Esophagus muscularis mucosa (tissue), 4 donors: ENCODE measurements at regions not wholly inside any gene's neighbourhood (a gene's known extent, or its start where the extent isn't known, plus 50 kb on each side); places are given as distances from the start of the nearest gene placed in this dataset.
A peak's percentile ranks its signal among the peaks of the same experiment; 100 is the strongest.

Experiments
- DNase-seq: peaks from one replicate; pipeline ENCODE4 v3.0.0-alpha.2; 2017; ENCODE audit errors: extremely low spot score
- H3K27ac ChIP-seq, 4 donors: fragments of 200-600 bp; sonication (generic); replicated peaks in 1 of 4; 1 replicate in 3 of 4; 2 replicates in 1 of 4; pipeline ENCODE4 v1.5.1; 2016 to 2019; ENCODE audit warnings: mild to moderate bottlenecking in 1 of 4
- H3K27me3 ChIP-seq, 4 donors: fragments of 200-600 bp; sonication (generic); one replicate each; pipeline versions ENCODE4 v1.5.1 to v1.6.0; 2016 to 2019
- H3K36me3 ChIP-seq, 4 donors: fragments of 200-600 bp; sonication (generic); one replicate each; pipeline ENCODE4 v1.5.1; 2016 to 2019
- H3K4me1 ChIP-seq, 4 donors: fragments of 200-600 bp; sonication (generic); one replicate each; pipeline ENCODE4 v1.5.1; 2016 to 2019
- H3K4me3 ChIP-seq, 4 donors: fragments of 200-600 bp; sonication (generic); 1 replicate in 2 of 4; 2 replicates in 2 of 4; pipeline ENCODE4 v1.5.1; 2016 to 2019; ENCODE audit warnings: mild to moderate bottlenecking in 4 of 4, moderate library complexity in 1 of 4
- H3K9me3 ChIP-seq, 4 donors: fragments of 200-600 bp; sonication (generic); 1 replicate in 3 of 4; 2 replicates in 1 of 4; pipeline ENCODE4 v1.5.1; 2016 to 2019
- CTCF ChIP-seq, 3 experiments: fragments of 200-600 bp in 2 of 3; fragments of 450-650 bp in 1 of 3; sonication (generic) in 2 of 3; IDR thresholded peaks; one replicate each; pipeline ENCODE4 v1.5.1; 2017 to 2019; ENCODE audit warnings: antibody characterized with exemption in 3 of 3, mild to moderate bottlenecking in 2 of 3, moderate library complexity in 1 of 3
- EP300 ChIP-seq: sonication (generic); formaldehyde crosslinking; IDR thresholded peaks from one replicate; pipeline ENCODE4 v1.6.1; 2017; ENCODE audit warnings: antibody characterized with exemption
- POLR2A ChIP-seq: fragments of 450-650 bp; IDR thresholded peaks from one replicate; pipeline ENCODE4 v1.6.1; 2017; ENCODE audit warnings: antibody characterized with exemption, moderate library complexity, mild to moderate bottlenecking, low read depth
- POLR2AphosphoS5 ChIP-seq, 2 donors: sonication (generic); formaldehyde crosslinking; IDR thresholded peaks; one replicate each; pipeline ENCODE4 v1.6.1; 2017; ENCODE audit warnings: antibody characterized with exemption in 2 of 2
- WGBS: methylation state at CpG from one replicate; pipeline ENCODE4 v1.1.5; 2018; 5-methylcytosine and 5-hydroxymethylcytosine counted together
- intact Hi-C: fragments of 100-400 bp; cut with DNase I; formaldehyde crosslinking; loops from one replicate; pipeline ENCODE4 v1.15.1; 2023

DNA sequence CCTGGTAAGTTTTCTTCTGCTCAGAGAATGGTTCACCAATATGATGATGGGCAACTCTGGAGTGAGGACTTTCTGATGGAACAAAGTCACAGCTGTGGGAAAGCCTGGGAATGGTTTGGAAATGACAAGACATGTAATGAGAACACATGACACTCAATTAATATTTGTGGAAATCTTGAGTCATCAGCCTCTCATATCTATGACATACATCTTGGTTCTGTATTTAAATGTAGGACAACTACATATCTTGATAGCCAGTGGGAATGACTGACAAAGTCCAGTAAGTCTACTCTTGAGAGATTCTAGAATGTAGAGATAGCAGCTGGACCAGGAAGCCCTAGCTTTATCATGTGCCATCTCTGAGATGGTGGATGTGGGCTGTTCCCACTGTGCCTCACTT is 85.5 kb downstream of the PALM2AKAP2 start:
- intact Hi-C loops = no loop called here
- H3K9me3 ChIP-seq = no peaks in the 10 kb centered on the region
- DNase-seq = no peak
- H3K27me3 ChIP-seq = peaks cover 0 to 3% (median 0%) of the 10 kb centered on the region in 4 donors
- no peaks in the 10 kb centered on the region for H3K36me3 ChIP-seq
- no peak overlapping the region for H3K27ac ChIP-seq
- no peak overlapping the region for H3K4me3 ChIP-seq
- no peak for TF ChIP-seq CTCF (IDR thresholded peaks at IDR 0.05)
- TF ChIP-seq POLR2AphosphoS5 (IDR thresholded peaks at IDR 0.05) = no peak
- no peak for TF ChIP-seq EP300
- TF ChIP-seq POLR2A = no peak
- peaks cover 15 to 39% (median 22%) of the 10 kb centered on the region in 4 donors for H3K4me1 ChIP-seq

DNA sequence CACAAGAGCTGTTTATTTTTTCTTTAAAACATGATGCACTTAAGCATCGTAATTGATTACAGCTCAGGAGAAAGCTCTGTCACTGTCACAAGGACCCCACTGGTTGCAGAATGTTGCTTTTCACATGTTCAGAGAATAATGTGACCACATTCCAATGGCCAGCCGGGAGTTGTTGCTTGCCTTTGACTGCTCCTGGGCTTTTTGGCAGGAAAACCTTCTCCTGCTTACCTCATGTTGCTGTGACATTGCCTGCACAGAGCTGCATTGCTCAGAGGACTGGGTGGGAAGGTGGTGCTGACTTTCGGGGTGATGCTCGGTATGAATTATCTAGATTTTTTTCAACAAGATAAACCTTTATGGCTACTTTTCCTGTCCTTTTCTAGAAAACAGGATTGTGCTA is 88.2 kb downstream of the PALM2AKAP2 start:
- DNase-seq = no peak
- H3K27me3 ChIP-seq = no peaks in the 10 kb centered on the region
- H3K9me3 ChIP-seq = no peaks in the 10 kb centered on the region
- WGBS = 34% methylated on average over 4 of the region's 4 CpGs
- TF ChIP-seq POLR2AphosphoS5 (IDR thresholded peaks at IDR 0.05) (peak in 1 of 2 donors; percentile 30), EP300 (no peak)
- H3K36me3 ChIP-seq = no peaks in the 10 kb centered on the region
- peak overlapping the region in 1 of 4 donors; percentile 9 for H3K4me3 ChIP-seq
- H3K4me1 ChIP-seq = peaks cover 8 to 23% (median 22%) of the 10 kb centered on the region in 4 donors
- peak overlapping the region in 1 of 4 donors; percentile 14 for H3K27ac ChIP-seq
- intact Hi-C loops = no loop called here

GRCh38 chr9:109868722-109869121 is 88.7 kb downstream of the PALM2AKAP2 start:
- no peak for DNase-seq
- Histone ChIP-seq H3K4me3 (no peak overlapping the region), H3K36me3 (no peaks in the 10 kb centered on the region), H3K4me1 (peaks cover 8 to 23% (median 22%) of the 10 kb centered on the region in 4 donors), H3K27ac (no peak overlapping the region), H3K27me3 (no peaks in the 10 kb centered on the region), H3K9me3 (no peaks in the 10 kb centered on the region)
- WGBS = 29% methylated on average over 3 of the region's 3 CpGs
- TF ChIP-seq EP300 = no peak
- no peak for TF ChIP-seq POLR2A
- no peak for TF ChIP-seq CTCF (IDR thresholded peaks at IDR 0.05)
- no peak for TF ChIP-seq POLR2AphosphoS5 (IDR thresholded peaks at IDR 0.05)
- intact Hi-C loops = no loop called here

DNA sequence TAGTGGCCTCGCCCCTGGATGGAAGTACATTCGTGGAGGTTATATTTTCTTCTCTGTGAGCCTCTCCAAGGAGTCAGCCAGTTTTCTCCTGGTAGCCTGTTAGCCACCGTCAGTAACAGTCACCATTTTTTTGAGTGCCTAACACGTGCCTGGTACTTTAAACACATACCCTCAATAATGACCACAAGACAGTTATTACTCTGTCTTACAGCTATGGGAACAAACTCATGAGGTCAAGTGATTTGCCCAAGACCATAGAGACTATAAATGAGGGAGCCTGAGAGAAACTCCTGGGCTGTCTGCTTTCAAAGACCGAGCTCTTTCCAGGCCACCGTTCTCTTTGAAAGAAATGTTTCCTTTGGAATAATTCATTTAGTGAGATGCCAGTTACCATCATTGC is 90.4 kb downstream of the PALM2AKAP2 start:
- no peak overlapping the region for H3K27ac ChIP-seq
- no peaks in the 10 kb centered on the region for H3K27me3 ChIP-seq
- TF ChIP-seq POLR2AphosphoS5 (IDR thresholded peaks at IDR 0.05) (no peak), EP300 (no peak), POLR2A (no peak), CTCF (IDR thresholded peaks at IDR 0.05) (no peak)
- DNase-seq = no peak
- no peak overlapping the region for H3K4me3 ChIP-seq
- H3K4me1 ChIP-seq = peaks cover 8 to 23% (median 22%) of the 10 kb centered on the region in 4 donors
- H3K36me3 ChIP-seq = no peaks in the 10 kb centered on the region
- WGBS = 81% methylated on average over 6 of the region's 6 CpGs
- no peaks in the 10 kb centered on the region for H3K9me3 ChIP-seq
- intact Hi-C loops = no loop called here

- intact Hi-C loops = no loop called here
- peaks cover 8 to 14% (median 13%) of the 10 kb centered on the region in 4 donors for H3K4me1 ChIP-seq
- peaks cover 0 to 5% (median 0%) of the 10 kb centered on the region in 4 donors for H3K27me3 ChIP-seq
- DNase-seq = no peak
- no peaks in the 10 kb centered on the region for H3K9me3 ChIP-seq
- H3K4me3 ChIP-seq = no peak overlapping the region
- no peaks in the 10 kb centered on the region for H3K36me3 ChIP-seq
- no peak overlapping the region for H3K27ac ChIP-seq
- no peak for TF ChIP-seq POLR2AphosphoS5 (IDR thresholded peaks at IDR 0.05)
- TF ChIP-seq CTCF (IDR thresholded peaks at IDR 0.05) = no peak
- no peak for TF ChIP-seq EP300
- TF ChIP-seq POLR2A = no peak
- 93% methylated on average over 4 of the region's 4 CpGs for WGBS
These were observed 92.9 kb downstream of the PALM2AKAP2 start for GRCh38 chr9:109872901-109873300.
